HepG2 (cell line): ENCODE measurements at regions not wholly inside any gene's neighbourhood (a gene's known extent, or its start where the extent isn't known, plus 50 kb on each side); places are given as distances from the start of the nearest gene placed in this dataset.

Source experiments
- ATAC-seq: fragments of 200-7000 bp; cut with Tn5 transposase; 3 replicates; pipeline ENCODE4 v1.9.1; 2020; ENCODE audit warnings: mild to moderate bottlenecking, moderate library complexity
- BruUV-seq: library from RNA; stranded (reverse); fragments of 400-500 nt; replicated peaks from 2 replicates; lab custom pipeline; 2021; lab: Mats Ljungman, UMichigan
- CTCF ChIA-PET: fragments of 300-600 bp; formaldehyde crosslinking; extraction: SDS; loops from one replicate; lab custom pipeline; 2021; ENCODE audit warnings: low total read pairs, inconsistent platforms, low intra/inter-chr PET ratio; lab: Yijun Ruan, JAX
- POLR2A ChIA-PET: fragments of 350-600 bp; sonication (Branson Sonifier 250); formaldehyde crosslinking; loops from one replicate; lab custom pipeline; 2020; ENCODE audit warnings: antibody characterized with exemption, inconsistent platforms; lab: Yijun Ruan, JAX
- DNase-seq: peaks from one replicate; pipeline ENCODE4 v3.0.0-alpha.2; 2015; ENCODE audit warnings: low spot score
- FAIRE-seq: peaks from 3 replicates; lab custom pipeline; 2011; peaks lifted over from hg19 to GRCh38; lab: Jason Lieb, UNC
- H2AFZ ChIP-seq: one replicate; pipeline ENCODE4 v1.6.1; 2011; ENCODE audit warnings: low read length, inconsistent platforms
- H3K27ac ChIP-seq: fragments of 300-600 bp; 3 replicates; pipeline ENCODE4 v1.8.0; 2011; ENCODE audit warnings: mixed run types, mild to moderate bottlenecking, mixed read lengths, low read length, inconsistent platforms; ENCODE audit not compliant: insufficient read depth; ENCODE audit errors: extremely low read length
- H3K27me3 ChIP-seq, 2 experiments: fragments of 200-600 bp in 1 of 2; 2 replicates in 1 of 2; 3 replicates in 1 of 2; pipeline versions ENCODE4 v1.6.0 to v1.8.0; 2011; ENCODE audit warnings: low read length in 2 of 2, mild to moderate bottlenecking in 2 of 2, moderate library complexity in 2 of 2, inconsistent platforms in 1 of 2; ENCODE audit not compliant: insufficient read depth in 2 of 2, control insufficient read depth in 1 of 2
- H3K36me3 ChIP-seq, 2 experiments: fragments of 200-600 bp in 1 of 2; replicated peaks in 1 of 2; 2 replicates in 1 of 2; 3 replicates in 1 of 2; pipeline versions ENCODE4 v1.5.1 to v1.8.0; 2011; ENCODE audit warnings: low read length in 2 of 2, inconsistent platforms in 1 of 2; ENCODE audit not compliant: insufficient read depth in 2 of 2, control insufficient read depth in 1 of 2
- H3K4me1 ChIP-seq: 2 replicates; pipeline ENCODE4 v1.5.1; 2012; ENCODE audit warnings: low read length, inconsistent platforms; ENCODE audit not compliant: insufficient read depth
- H3K4me2 ChIP-seq: 2 replicates; pipeline ENCODE4 v1.6.0; 2011; ENCODE audit warnings: low read depth, low read length, inconsistent platforms
- H3K4me3 ChIP-seq, 3 experiments: fragments of 200-600 bp in 1 of 3; sonication (generic), shearing (Covaris generic) in 1 of 3; replicated peaks in 1 of 3; 2 replicates each; pipeline ENCODE4 v1.5.1; 2011 to 2016; ENCODE audit warnings: low read length in 3 of 3, inconsistent platforms in 2 of 3, low read depth in 2 of 3, mild to moderate bottlenecking in 2 of 3, control low read depth in 1 of 3, mixed read lengths in 1 of 3; ENCODE audit not compliant: insufficient read depth in 1 of 3
- H3K79me2 ChIP-seq: one replicate; pipeline ENCODE4 v1.6.1; 2011; ENCODE audit warnings: low read length, inconsistent platforms; ENCODE audit not compliant: insufficient read depth
- H3K9ac ChIP-seq: 2 replicates; pipeline ENCODE4 v1.6.0; 2011; ENCODE audit warnings: mild to moderate bottlenecking, low read depth, low read length, inconsistent platforms; ENCODE audit not compliant: insufficient read depth
- H3K9me3 ChIP-seq: 2 replicates; pipeline ENCODE4 v1.5.1; 2012; ENCODE audit warnings: mild to moderate bottlenecking, low read length
- H4K20me1 ChIP-seq: 2 replicates; pipeline ENCODE4 v1.6.0; 2011; ENCODE audit warnings: inconsistent platforms, mild to moderate bottlenecking, low read length, moderate library complexity; ENCODE audit not compliant: insufficient read depth
- DNMT1 ChIP-seq: sonication (generic); formaldehyde crosslinking; IDR thresholded peaks from 2 replicates; pipeline ENCODE4 v1.5.1; 2020; ENCODE audit warnings: mild to moderate bottlenecking, missing genetic modification reagents
- EP300 ChIP-seq, 3 experiments: sonication (generic) in 1 of 3; formaldehyde crosslinking in 1 of 3; IDR thresholded peaks; 2 replicates each; pipeline versions ENCODE4 v1.5.1 to v1.6.1; 2011 to 2020; ENCODE audit warnings: low read depth in 2 of 3, low read length in 2 of 3, borderline replicate concordance in 1 of 3, improper control_type of control experiment in 1 of 3, mild to moderate bottlenecking in 1 of 3, missing genetic modification reagents in 1 of 3, moderate library complexity in 1 of 3
- GTF2F1 ChIP-seq: fragments of 150-350 bp; IDR thresholded peaks from 2 replicates; pipeline ENCODE4 v1.6.1; 2014; ENCODE audit warnings: low read length
- ISX ChIP-seq: sonication (generic); formaldehyde crosslinking; conservative IDR thresholded peaks from 2 replicates; pipeline ENCODE4 v1.5.0; 2020; ENCODE audit warnings: missing genetic modification reagents
- KDM2A ChIP-seq: sonication (generic); formaldehyde crosslinking; IDR thresholded peaks from 2 replicates; pipeline ENCODE4 v1.4.0; 2020; ENCODE audit warnings: low read depth, missing genetic modification reagents, borderline replicate concordance
- MED8 ChIP-seq: sonication (generic); formaldehyde crosslinking; IDR thresholded peaks from 2 replicates; pipeline ENCODE4 v1.8.1; 2023; ENCODE audit warnings: mild to moderate bottlenecking, missing genetic modification reagents; ENCODE audit not compliant: insufficient replicate concordance
- NCOA1 ChIP-seq: sonication (generic); formaldehyde crosslinking; IDR thresholded peaks from 2 replicates; pipeline ENCODE4 v1.9.0; 2021; ENCODE audit warnings: missing genetic modification reagents
- SKI ChIP-seq: fragments of 450-650 bp; IDR thresholded peaks from one replicate; pipeline ENCODE4 v1.6.1; 2018; ENCODE audit warnings: mild to moderate bottlenecking; ENCODE audit not compliant: partially characterized antibody
- SNAPC2 ChIP-seq: sonication (generic); formaldehyde crosslinking; IDR thresholded peaks from 2 replicates; pipeline ENCODE4 v1.8.1; 2022; ENCODE audit warnings: mild to moderate bottlenecking, missing genetic modification reagents
- ZNF446 ChIP-seq: sonication (generic); formaldehyde crosslinking; IDR thresholded peaks from 2 replicates; pipeline ENCODE4 v1.5.0; 2020; ENCODE audit warnings: mild to moderate bottlenecking, missing genetic modification reagents
- ZNF75D ChIP-seq: sonication (generic); formaldehyde crosslinking; IDR thresholded peaks from 2 replicates; pipeline ENCODE4 v1.8.1; 2023; ENCODE audit warnings: missing genetic modification reagents, mild to moderate bottlenecking, borderline replicate concordance
- ZNF776 ChIP-seq: sonication (generic); formaldehyde crosslinking; IDR thresholded peaks from 2 replicates; pipeline ENCODE4 v1.4.0; 2020; ENCODE audit warnings: mild to moderate bottlenecking, missing genetic modification reagents
- in situ Hi-C: cut with HindIII; loops from 2 replicates; pipeline ENCODE4 v1.10.0; 2017; ENCODE audit warnings: low pct_unique_long_range_greater_than_20kb; ENCODE audit not compliant: extremely low pct_ligation_motif_present
- intact Hi-C: fragments of 100-400 bp; cut with micrococcal nuclease; formaldehyde crosslinking; loops from one replicate; pipeline ENCODE4 v1.10.0; 2022; ENCODE audit not compliant: unreplicated experiment

- Histone ChIP-seq H3K4me3 (no peak overlapping the region), H3K79me2 (no peaks in the 10 kb centered on the region), H3K9me3 (peaks cover 22% of the 10 kb centered on the region), H4K20me1 (no peaks in the 10 kb centered on the region), H3K4me1 (no peaks in the 10 kb centered on the region), H3K9ac (no peak overlapping the region), H2AFZ (no peak overlapping the region), H3K4me2 (no peak overlapping the region), H3K27ac (no peak overlapping the region), H3K27me3 (no peaks in the 10 kb centered on the region; a peak in 1 of 5 replicates), H3K36me3 (no peaks in the 10 kb centered on the region)
- DNase-seq (no peak), ATAC-seq (no peak), FAIRE-seq (no peak)
- BruUV-seq = no TSS peak
- POLR2A ChIA-PET = no interaction called here
- in situ Hi-C loops = no loop called here
- CTCF ChIA-PET = no interaction called here
- TF ChIP-seq NCOA1 (CRISPR knock-in tag) (no peak), EP300 (IDR thresholded peaks at IDR 0.05; ENCODE audit: low read depth in 2 of 2, low read length in 2 of 2) (no peak), EP300 (CRISPR knock-in tag; IDR thresholded peaks at IDR 0.05; ENCODE audit: borderline replicate concordance) (no peak), ISX (CRISPR knock-in tag) (no peak), GTF2F1 (no peak), MED8 (no peak), ZNF75D (CRISPR knock-in tag) (no peak), KDM2A (CRISPR knock-in tag) (no peak), ZNF776 (CRISPR knock-in tag) (no peak), SKI (no peak), ZNF446 (CRISPR knock-in tag) (no peak), SNAPC2 (CRISPR knock-in tag) (no peak), DNMT1 (CRISPR knock-in tag) (no peak)
- intact Hi-C loops = no loop called here
These were observed 914.9 kb downstream of the EPHA7 start for GRCh38 chr6:92504509-92504908.
